Osteoblast (primary cell): ENCODE measurements at regions not wholly inside any gene's neighbourhood (a gene's known extent, or its start where the extent isn't known, plus 50 kb on each side); places are given as distances from the start of the nearest gene placed in this dataset.

Experiments
- DNase-seq: peaks from one replicate; pipeline ENCODE4 v3.0.0; 2011; ENCODE audit warnings: low spot score, mixed read lengths; ENCODE audit not compliant: insufficient read length; ENCODE audit errors: missing footprints
- H2AFZ ChIP-seq: 2 replicates; pipeline ENCODE4 v1.6.0; 2011; ENCODE audit warnings: mild to moderate bottlenecking, low read length
- H3K27ac ChIP-seq: 2 replicates; pipeline ENCODE4 v1.5.1; 2011; ENCODE audit warnings: mild to moderate bottlenecking, low read depth, low read length, moderate library complexity
- H3K27me3 ChIP-seq: 2 replicates; pipeline ENCODE4 v1.6.0; 2012; ENCODE audit warnings: mild to moderate bottlenecking, control low read depth, inconsistent platforms, low read length, moderate library complexity; ENCODE audit not compliant: insufficient read depth
- H3K36me3 ChIP-seq: 2 replicates; pipeline ENCODE4 v1.5.1; 2011; ENCODE audit warnings: mild to moderate bottlenecking, low read length, control low read depth, moderate library complexity; ENCODE audit not compliant: insufficient read depth
- H3K4me1 ChIP-seq: 2 replicates; pipeline ENCODE4 v1.5.1; 2011; ENCODE audit warnings: mild to moderate bottlenecking, low read length, control low read depth, moderate library complexity; ENCODE audit not compliant: insufficient read depth
- H3K4me2 ChIP-seq: 2 replicates; pipeline ENCODE4 v1.6.0; 2011; ENCODE audit warnings: mild to moderate bottlenecking, low read length; ENCODE audit not compliant: insufficient read depth
- H3K4me3 ChIP-seq: fragments of 200-600 bp; sonication (generic); 3 replicates; pipeline ENCODE4 v1.5.1; 2012; ENCODE audit warnings: mild to moderate bottlenecking, low read length, inconsistent platforms; ENCODE audit not compliant: insufficient read depth
- H3K79me2 ChIP-seq: 2 replicates; pipeline ENCODE4 v1.6.0; 2012; ENCODE audit warnings: mild to moderate bottlenecking, low read length, control low read depth, inconsistent platforms; ENCODE audit not compliant: insufficient read depth
- H3K9me3 ChIP-seq: 2 replicates; pipeline ENCODE4 v1.5.1; 2011; ENCODE audit warnings: low read depth, low read length, control low read depth
- H4K20me1 ChIP-seq: 2 replicates; pipeline ENCODE4 v1.6.0; 2012; ENCODE audit warnings: mild to moderate bottlenecking, low read length, control low read depth; ENCODE audit not compliant: insufficient read depth
- CTCF ChIP-seq: IDR thresholded peaks from 2 replicates; pipeline ENCODE4 v1.5.1; 2011; ENCODE audit warnings: mild to moderate bottlenecking, low read depth, low read length, moderate library complexity; ENCODE audit errors: extremely low read depth

- no peak overlapping the region for H3K4me3 ChIP-seq
- H3K9me3 ChIP-seq: no peaks in the 10 kb centered on the region
- no peaks in the 10 kb centered on the region for H3K27me3 ChIP-seq
- TF ChIP-seq CTCF: no peak
- DNase-seq: no peak
- H3K36me3 ChIP-seq: no peaks in the 10 kb centered on the region
- no peaks in the 10 kb centered on the region for H4K20me1 ChIP-seq
- H3K4me2 ChIP-seq: no peak overlapping the region
- H3K27ac ChIP-seq: no peak overlapping the region
- no peak overlapping the region for H2AFZ ChIP-seq
- no peaks in the 10 kb centered on the region for H3K79me2 ChIP-seq
- no peaks in the 10 kb centered on the region for H3K4me1 ChIP-seq
These were observed 631.1 kb upstream of the CFAP20DC start for GRCh38 chr3:59680919-59681318.

GRCh38 chr3:59677747-59678702, 628.2 kb upstream of the CFAP20DC start:
- no peak for TF ChIP-seq CTCF
- no peaks in the 10 kb centered on the region for H3K9me3 ChIP-seq
- no peak overlapping the region for H2AFZ ChIP-seq

GRCh38 chr3:59675495-59675894, 625.7 kb upstream of the CFAP20DC start:
- DNase-seq: no peak
- Histone ChIP-seq H3K27me3 (no peaks in the 10 kb centered on the region), H3K4me3 (no peak overlapping the region), H3K27ac (no peak overlapping the region), H3K4me2 (no peak overlapping the region), H4K20me1 (no peaks in the 10 kb centered on the region), H3K79me2 (no peaks in the 10 kb centered on the region), H3K9me3 (no peaks in the 10 kb centered on the region), H3K36me3 (no peaks in the 10 kb centered on the region), H2AFZ (no peak overlapping the region), H3K4me1 (no peaks in the 10 kb centered on the region)
- TF ChIP-seq CTCF: no peak

More at GRCh38 chr3:59677747-59678702, 628.2 kb upstream of the CFAP20DC start:
- no peak for DNase-seq
- no peak overlapping the region for H3K4me3 ChIP-seq
- no peaks in the 10 kb centered on the region for H3K36me3 ChIP-seq
- H4K20me1 ChIP-seq: no peaks in the 10 kb centered on the region
- H3K4me1 ChIP-seq: no peaks in the 10 kb centered on the region
- no peaks in the 10 kb centered on the region for H3K79me2 ChIP-seq
- H3K4me2 ChIP-seq: no peak overlapping the region
- no peak overlapping the region for H3K27ac ChIP-seq
- H3K27me3 ChIP-seq: no peaks in the 10 kb centered on the region

GRCh38 chr3:59663076-59663850, 613.4 kb upstream of the CFAP20DC start:
- no peak overlapping the region for H3K27ac ChIP-seq
- no peak overlapping the region for H3K4me3 ChIP-seq
- H2AFZ ChIP-seq: no peak overlapping the region
- H4K20me1 ChIP-seq: no peaks in the 10 kb centered on the region
- TF ChIP-seq CTCF: no peak
- H3K4me2 ChIP-seq: no peak overlapping the region
- no peaks in the 10 kb centered on the region for H3K27me3 ChIP-seq
- H3K36me3 ChIP-seq: no peaks in the 10 kb centered on the region
- no peak for DNase-seq
- H3K4me1 ChIP-seq: peaks cover 16% of the 10 kb centered on the region
- H3K9me3 ChIP-seq: no peaks in the 10 kb centered on the region
- no peaks in the 10 kb centered on the region for H3K79me2 ChIP-seq
